Upper lobe of right lung (tissue), 1 donor: ENCODE measurements at regions not wholly inside any gene's neighbourhood (a gene's known extent, or its start where the extent isn't known, plus 50 kb on each side); places are given as distances from the start of the nearest gene placed in this dataset.
A peak's percentile ranks its signal among the peaks of the same experiment; 100 is the strongest.
"Not testable (repeated sequence)": the region's sequence is repeated elsewhere in the genome, so short reads cannot be mapped to it uniquely, and the experiment has no call there.

ENCODE experiments used
- ATAC-seq: fragments of 200-7000 bp; cut with Tn5 transposase; one replicate; pipeline ENCODE4 v1.9.1; 2020; ENCODE audit warnings: mild to moderate bottlenecking, moderate library complexity
- DNase-seq: peaks from one replicate; pipeline ENCODE4 v3.0.0-alpha.2; 2020
- H3K27ac ChIP-seq: fragments of 200-600 bp; one replicate; pipeline ENCODE4 v1.8.0; 2022
- H3K27me3 ChIP-seq: fragments of 200-600 bp; one replicate; pipeline ENCODE4 v1.8.0; 2022; ENCODE audit warnings: mild to moderate bottlenecking
- H3K36me3 ChIP-seq: fragments of 200-600 bp; one replicate; pipeline ENCODE4 v1.8.0; 2022
- H3K4me1 ChIP-seq: fragments of 200-600 bp; one replicate; pipeline ENCODE4 v1.8.0; 2022
- H3K4me3 ChIP-seq: fragments of 200-600 bp; one replicate; pipeline ENCODE4 v1.8.0; 2022; ENCODE audit warnings: mild to moderate bottlenecking
- H3K9me3 ChIP-seq: fragments of 200-600 bp; one replicate; pipeline ENCODE4 v1.8.0; 2022
- CTCF ChIP-seq: fragments of 200-600 bp; IDR thresholded peaks from one replicate; pipeline ENCODE4 v1.8.0; 2022; ENCODE audit warnings: antibody characterized with exemption
- intact Hi-C: fragments of 100-400 bp; cut with DNase I; formaldehyde crosslinking; loops from one replicate; pipeline ENCODE4 v1.11.0; 2022
- donor health status: DM: no; HTN: yes; CAD: no; lungs with severe emphysema.

DNA sequence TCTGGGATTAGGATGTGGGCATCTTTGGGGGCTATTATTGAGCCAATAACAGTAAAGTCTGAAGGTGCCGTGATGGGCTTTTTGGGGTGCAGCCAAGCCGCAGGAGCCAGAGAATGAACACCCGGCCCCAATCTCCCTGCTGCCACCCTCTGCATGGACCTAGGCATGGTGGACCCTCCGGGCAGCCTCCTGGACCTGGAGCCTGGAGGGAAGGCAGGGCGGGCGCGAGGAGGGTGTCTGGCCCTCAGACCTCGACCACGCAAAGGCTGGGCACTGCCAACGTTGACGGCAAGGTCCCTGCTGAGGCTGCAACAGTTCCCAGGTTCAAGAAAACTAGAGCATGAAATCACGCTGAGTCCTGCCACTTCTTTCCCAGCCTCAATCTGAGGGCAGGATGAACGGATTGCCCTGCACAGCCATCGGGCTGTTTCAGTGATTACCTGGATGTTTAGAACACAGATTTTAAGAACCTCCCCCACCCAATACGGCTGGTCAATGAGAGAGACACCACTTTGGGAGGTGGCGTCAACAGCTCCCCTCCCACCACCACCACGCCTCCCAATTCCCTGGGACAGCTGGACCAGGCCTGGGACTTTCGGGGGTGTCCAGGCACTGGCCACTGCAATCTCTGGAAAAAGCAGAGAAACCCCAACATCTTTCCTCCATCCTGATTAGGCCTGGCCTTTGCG lies 147.4 kb downstream of the NPIPB11 start:
- H3K27ac ChIP-seq, DNase-seq, H3K4me1 ChIP-seq, intact Hi-C loops, H3K36me3 ChIP-seq, H3K4me3 ChIP-seq, ATAC-seq, H3K9me3 ChIP-seq, H3K27me3 ChIP-seq: not testable (repeated sequence)

GRCh38 chr16:29257419-29258336 lies 148.8 kb downstream of the NPIPB11 start:
- H3K27ac ChIP-seq, H3K9me3 ChIP-seq, H3K36me3 ChIP-seq, H3K27me3 ChIP-seq, H3K4me3 ChIP-seq, intact Hi-C loops, H3K4me1 ChIP-seq, ATAC-seq, DNase-seq: not testable (repeated sequence)

- intact Hi-C loops, result no loop called here
- Histone ChIP-seq H3K4me3 (no peak overlapping the region), H3K36me3 (no peaks in the 10 kb centered on the region), H3K4me1 (no peaks in the 10 kb centered on the region), H3K27me3 (no peaks in the 10 kb centered on the region), H3K9me3 (no peaks in the 10 kb centered on the region), H3K27ac (no peak overlapping the region)
- ATAC-seq (no peak), DNase-seq (no peak)
- no peak for TF ChIP-seq CTCF
Measured at GRCh38 chr16:29256501-29256981, 150.0 kb downstream of the NPIPB11 start.

GRCh38 chr16:29255957-29256356 lies 150.6 kb downstream of the NPIPB11 start:
- not testable (repeated sequence) for H3K36me3 ChIP-seq, ATAC-seq

GRCh38 chr16:29255496-29255796 lies 151.1 kb downstream of the NPIPB11 start:
- H3K27ac ChIP-seq, intact Hi-C loops, H3K4me1 ChIP-seq, H3K36me3 ChIP-seq, H3K4me3 ChIP-seq, DNase-seq, ATAC-seq, H3K9me3 ChIP-seq, H3K27me3 ChIP-seq: not testable (repeated sequence)

More at GRCh38 chr16:29255957-29256356, 150.6 kb downstream of the NPIPB11 start:
- H3K4me1 ChIP-seq, H3K4me3 ChIP-seq, H3K27ac ChIP-seq, H3K9me3 ChIP-seq, H3K27me3 ChIP-seq, DNase-seq, intact Hi-C loops: not testable (repeated sequence)

DNA sequence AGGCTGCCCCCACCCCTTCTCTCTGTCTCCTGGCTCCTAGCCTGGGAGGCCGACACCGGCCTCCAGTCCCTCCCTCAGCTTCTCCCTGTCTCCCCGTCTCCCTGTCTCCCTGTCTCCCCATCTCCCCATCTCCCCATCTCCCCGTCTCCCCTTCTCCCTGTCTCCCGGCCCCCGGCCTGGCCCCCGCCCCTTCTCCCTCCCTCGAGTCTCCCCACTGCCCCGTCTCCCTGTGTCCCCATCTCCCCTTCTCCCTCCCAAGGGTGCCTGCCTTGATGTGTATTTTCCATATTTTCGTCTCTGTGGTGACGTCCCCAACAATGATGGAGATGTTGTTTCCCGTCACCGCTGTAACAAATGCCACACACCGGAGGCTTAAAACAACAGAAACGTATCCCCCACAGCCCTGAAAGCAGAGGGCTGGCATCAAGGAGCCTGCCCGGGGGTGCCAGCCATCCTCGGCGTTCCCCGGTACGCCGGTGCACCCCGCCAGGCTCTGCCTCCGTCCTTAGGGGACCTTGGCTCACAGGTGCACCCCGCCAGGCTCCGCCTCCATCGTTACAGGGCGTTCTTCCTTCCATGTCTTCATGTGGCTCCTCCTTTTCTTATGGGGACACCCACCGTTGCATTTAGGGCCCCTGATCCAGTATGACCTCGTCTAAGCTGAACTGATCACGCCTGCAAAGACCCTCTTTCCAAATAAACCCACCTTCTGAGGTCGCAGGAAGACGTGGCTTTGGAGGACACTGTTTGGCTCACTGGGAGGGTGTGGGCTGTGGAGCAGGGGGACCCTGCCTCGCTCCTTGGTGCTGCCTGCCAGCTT lies 151.6 kb downstream of the NPIPB11 start:
- intact Hi-C loops, result no loop called here
- Histone ChIP-seq H3K4me3 (no peak overlapping the region), H3K36me3 (no peaks in the 10 kb centered on the region), H3K27me3 (no peaks in the 10 kb centered on the region), H3K4me1 (no peaks in the 10 kb centered on the region), H3K27ac (no peak overlapping the region), H3K9me3 (no peaks in the 10 kb centered on the region)
- ATAC-seq (no peak), DNase-seq (no peak)
- no peak for TF ChIP-seq CTCF

- not testable (repeated sequence) for DNase-seq
Measured at GRCh38 chr16:29253716-29254590, 152.6 kb downstream of the NPIPB11 start.

DNA sequence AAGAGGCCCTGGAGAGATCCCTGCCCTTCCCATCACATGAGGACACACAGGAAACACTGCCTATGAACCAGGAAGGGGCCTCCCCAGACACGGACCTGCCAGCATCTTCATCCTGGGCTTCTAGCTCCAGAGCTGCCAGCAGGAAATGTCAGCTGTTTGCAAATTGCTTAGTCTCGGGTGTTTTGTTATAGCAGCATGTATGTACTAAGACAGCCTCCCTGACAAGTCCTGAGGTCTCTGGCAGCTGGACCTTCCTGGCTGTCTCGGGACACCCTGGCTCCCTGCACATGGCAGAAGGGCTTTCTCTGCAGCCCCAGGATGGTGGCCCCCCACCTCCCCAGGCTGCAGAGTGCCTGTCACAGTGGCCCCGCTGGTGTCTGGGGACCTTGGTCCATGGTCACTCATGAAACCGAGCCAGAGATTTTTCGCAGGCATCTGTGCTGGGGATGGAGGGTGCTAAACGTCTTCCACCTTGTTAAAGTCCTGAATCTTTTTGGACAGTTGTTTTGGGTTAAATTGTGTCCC lies 153.4 kb downstream of the NPIPB11 start:
- H3K9me3 ChIP-seq, H3K27ac ChIP-seq, H3K36me3 ChIP-seq, H3K4me1 ChIP-seq, ATAC-seq, DNase-seq, H3K27me3 ChIP-seq, H3K4me3 ChIP-seq, intact Hi-C loops: not testable (repeated sequence)

More at GRCh38 chr16:29253716-29254590, 152.6 kb downstream of the NPIPB11 start:
- H3K4me3 ChIP-seq, H3K36me3 ChIP-seq, ATAC-seq, H3K27ac ChIP-seq, H3K9me3 ChIP-seq, H3K27me3 ChIP-seq, H3K4me1 ChIP-seq, intact Hi-C loops: not testable (repeated sequence)

DNA sequence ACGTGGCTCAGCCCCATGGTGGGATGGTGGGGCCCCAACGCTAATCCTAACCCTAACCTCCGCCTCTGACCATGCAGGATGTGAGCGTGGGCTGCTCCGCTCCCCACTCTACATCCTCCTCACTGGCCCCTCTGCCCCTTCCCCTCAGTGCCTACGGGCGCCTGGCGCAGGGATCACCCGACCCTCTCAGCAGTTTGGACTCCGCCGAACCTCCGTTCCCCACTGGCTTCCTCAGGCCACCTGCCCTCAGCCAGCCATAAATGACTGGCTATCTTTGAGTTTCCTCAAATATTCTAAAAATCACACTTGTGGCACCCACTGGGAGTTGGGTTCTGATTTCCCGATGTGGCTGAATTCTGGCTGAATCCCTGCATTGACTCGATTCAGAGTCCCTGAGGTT lies 154.2 kb downstream of the NPIPB11 start:
- H3K4me3 ChIP-seq, ATAC-seq, H3K27me3 ChIP-seq, H3K9me3 ChIP-seq, intact Hi-C loops, H3K36me3 ChIP-seq, H3K27ac ChIP-seq, H3K4me1 ChIP-seq, DNase-seq: not testable (repeated sequence)

GRCh38 chr16:29251571-29252011 lies 154.9 kb downstream of the NPIPB11 start:
- peak overlapping the region; percentile 8 for H3K4me3 ChIP-seq
- H3K27me3 ChIP-seq, H3K9me3 ChIP-seq, intact Hi-C loops, H3K36me3 ChIP-seq, H3K4me1 ChIP-seq, H3K27ac ChIP-seq: not testable (repeated sequence)
- ATAC-seq, result peak; percentile 64
- peak; percentile 81 for DNase-seq
